Endodermal cell (in vitro differentiated cells): ENCODE measurements at regions not wholly inside any gene's neighbourhood (a gene's known extent, or its start where the extent isn't known, plus 50 kb on each side); places are given as distances from the start of the nearest gene placed in this dataset.

Experiments used
- DNase-seq: peaks from one replicate; pipeline ENCODE4 v3.0.0-alpha.2; 2017
- H3K27ac ChIP-seq: 2 replicates; pipeline ENCODE4 v1.5.1; 2013; ENCODE audit warnings: mild to moderate bottlenecking, low read depth, low read length, moderate library complexity
- H3K27me3 ChIP-seq: 2 replicates; pipeline ENCODE4 v1.6.1; 2013; ENCODE audit warnings: mild to moderate bottlenecking, low read length, moderate library complexity; ENCODE audit not compliant: insufficient read depth, control insufficient read depth, poor library complexity, severe bottlenecking
- H3K36me3 ChIP-seq: 2 replicates; pipeline ENCODE4 v1.7.0; 2013; ENCODE audit warnings: mild to moderate bottlenecking, low read length, moderate library complexity; ENCODE audit not compliant: control insufficient read depth, insufficient read depth
- H3K4me1 ChIP-seq: one replicate; pipeline ENCODE4 v1.7.0; 2013; ENCODE audit warnings: low read length; ENCODE audit not compliant: control insufficient read depth, insufficient read depth
- H3K4me3 ChIP-seq: 2 replicates; pipeline ENCODE4 v1.5.1; 2013; ENCODE audit warnings: mild to moderate bottlenecking, low read length, moderate library complexity
- H3K9ac ChIP-seq: 2 replicates; pipeline ENCODE4 v1.6.1; 2013; ENCODE audit warnings: mild to moderate bottlenecking, low read length, moderate library complexity; ENCODE audit not compliant: poor library complexity, severe bottlenecking; ENCODE audit errors: extremely low read depth
- H3K9me3 ChIP-seq: 2 replicates; pipeline ENCODE4 v1.6.1; 2013; ENCODE audit warnings: mild to moderate bottlenecking, low read length, moderate library complexity; ENCODE audit not compliant: control insufficient read depth
- H3K27ac Mint-ChIP-seq: 2 replicates; pipeline ENCODE4 v1.8.0; 2020; ENCODE audit warnings: mixed read lengths
- H3K27me3 Mint-ChIP-seq: 2 replicates; pipeline ENCODE4 v1.8.0; 2021; ENCODE audit warnings: mild to moderate bottlenecking, mixed read lengths; ENCODE audit not compliant: insufficient read depth
- H3K36me3 Mint-ChIP-seq: 2 replicates; pipeline ENCODE4 v1.8.0; 2020; ENCODE audit warnings: low read depth, mixed read lengths
- H3K4me1 Mint-ChIP-seq: 2 replicates; pipeline ENCODE4 v1.8.0; 2020; ENCODE audit warnings: mixed read lengths
- H3K4me3 Mint-ChIP-seq: 2 replicates; pipeline ENCODE4 v1.8.0; 2020; ENCODE audit warnings: mild to moderate bottlenecking, moderate library complexity, mixed read lengths
- H3K9me3 Mint-ChIP-seq: 2 replicates; pipeline ENCODE4 v1.8.0; 2020; ENCODE audit warnings: mild to moderate bottlenecking, mixed read lengths
- WGBS, 2 experiments: methylation state at CpG; one replicate each; pipeline versions ENCODE4 v1.1.5 to v1.1.7; 2013; ENCODE audit warnings: missing lambda C conversion rate in 2 of 2, mixed read lengths in 1 of 2; ENCODE audit not compliant: insufficient coverage in 1 of 2, insufficient read length in 1 of 2; 5-methylcytosine and 5-hydroxymethylcytosine counted together
- TF ChIP-seq, protein P1 (sequence below): fragments of 200-600 bp; sonication (generic); conservative IDR thresholded peaks from 2 replicates; pipeline ENCODE4 v1.5.0; 2021; ENCODE audit warnings: antibody characterized with exemption, mild to moderate bottlenecking

DNA sequence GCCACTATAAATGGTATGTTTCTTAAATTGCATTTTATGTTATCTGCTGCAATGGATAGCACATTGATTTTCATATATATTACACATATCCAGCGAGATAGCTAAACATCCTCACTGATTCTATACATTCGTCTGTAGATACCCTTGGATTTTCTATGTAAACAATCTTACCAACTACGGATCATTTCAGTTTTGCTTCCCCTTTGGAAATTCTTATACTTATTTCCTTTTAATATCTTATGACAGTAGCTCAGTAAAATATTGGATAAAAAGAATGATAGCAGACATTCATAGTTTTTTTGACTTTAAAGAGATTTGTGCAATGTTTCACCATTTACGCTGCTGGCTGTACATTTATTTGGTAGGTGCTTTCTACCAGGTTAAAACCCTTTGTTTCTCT lies 254.9 kb downstream of the SYK start:
- H3K27ac ChIP-seq, result no peak overlapping the region
- Mint-ChIP-seq H3K36me3 (no peaks in the 10 kb centered on the region), H3K27me3 (peaks cover 6% of the 10 kb centered on the region), H3K9me3 (no peaks in the 10 kb centered on the region), H3K4me3 (no peak overlapping the region), H3K27ac (no peak overlapping the region), H3K4me1 (peaks cover 11% of the 10 kb centered on the region)
- H3K4me3 ChIP-seq, result no peak overlapping the region
- TF ChIP-seq, protein P1, sequence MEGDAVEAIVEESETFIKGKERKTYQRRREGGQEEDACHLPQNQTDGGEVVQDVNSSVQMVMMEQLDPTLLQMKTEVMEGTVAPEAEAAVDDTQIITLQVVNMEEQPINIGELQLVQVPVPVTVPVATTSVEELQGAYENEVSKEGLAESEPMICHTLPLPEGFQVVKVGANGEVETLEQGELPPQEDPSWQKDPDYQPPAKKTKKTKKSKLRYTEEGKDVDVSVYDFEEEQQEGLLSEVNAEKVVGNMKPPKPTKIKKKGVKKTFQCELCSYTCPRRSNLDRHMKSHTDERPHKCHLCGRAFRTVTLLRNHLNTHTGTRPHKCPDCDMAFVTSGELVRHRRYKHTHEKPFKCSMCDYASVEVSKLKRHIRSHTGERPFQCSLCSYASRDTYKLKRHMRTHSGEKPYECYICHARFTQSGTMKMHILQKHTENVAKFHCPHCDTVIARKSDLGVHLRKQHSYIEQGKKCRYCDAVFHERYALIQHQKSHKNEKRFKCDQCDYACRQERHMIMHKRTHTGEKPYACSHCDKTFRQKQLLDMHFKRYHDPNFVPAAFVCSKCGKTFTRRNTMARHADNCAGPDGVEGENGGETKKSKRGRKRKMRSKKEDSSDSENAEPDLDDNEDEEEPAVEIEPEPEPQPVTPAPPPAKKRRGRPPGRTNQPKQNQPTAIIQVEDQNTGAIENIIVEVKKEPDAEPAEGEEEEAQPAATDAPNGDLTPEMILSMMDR, result no peak
- H3K9ac ChIP-seq, result no peak overlapping the region
- no peaks in the 10 kb centered on the region for H3K36me3 ChIP-seq
- no peak for DNase-seq
- peaks cover under 1% of the 10 kb centered on the region for H3K4me1 ChIP-seq
- H3K27me3 ChIP-seq, result no peaks in the 10 kb centered on the region
- H3K9me3 ChIP-seq, result no peaks in the 10 kb centered on the region
- WGBS, 2 experiments, result 87 to 88% methylated on average over 3 to 4 of the region's 4 CpGs

DNA sequence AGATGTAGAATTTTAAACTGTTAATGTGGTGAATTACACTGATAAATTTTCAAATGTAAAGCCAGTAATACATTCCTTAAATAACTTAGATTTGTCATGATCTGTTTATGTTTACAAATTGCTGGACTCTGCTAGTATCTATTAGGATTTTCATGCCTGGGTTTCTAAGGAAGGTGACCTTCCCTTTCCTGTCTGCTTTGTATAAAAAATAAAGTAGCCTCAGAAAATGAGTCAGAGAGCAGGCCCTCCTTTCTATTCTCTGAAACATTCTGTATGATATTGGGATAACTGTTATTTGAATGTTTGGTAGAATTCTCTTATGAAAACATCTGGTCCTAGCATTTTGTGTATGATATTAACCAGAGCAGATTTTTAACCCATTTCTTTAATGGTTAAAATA lies 255.3 kb downstream of the SYK start:
- H3K36me3 Mint-ChIP-seq, result no peaks in the 10 kb centered on the region
- no peaks in the 10 kb centered on the region for H3K9me3 Mint-ChIP-seq
- H3K4me1 Mint-ChIP-seq, result peaks cover 15% of the 10 kb centered on the region
- H3K4me3 Mint-ChIP-seq, result no peak overlapping the region
- no peaks in the 10 kb centered on the region for H3K27me3 ChIP-seq
- no peak for DNase-seq
- no peaks in the 10 kb centered on the region for H3K36me3 ChIP-seq
- H3K4me3 ChIP-seq, result no peak overlapping the region
- H3K27me3 Mint-ChIP-seq, result peaks cover 6% of the 10 kb centered on the region
- no peak overlapping the region for H3K27ac Mint-ChIP-seq
- H3K27ac ChIP-seq, result no peak overlapping the region
- H3K4me1 ChIP-seq, result peaks cover 5% of the 10 kb centered on the region
- H3K9ac ChIP-seq, result no peak overlapping the region
- TF ChIP-seq, protein P1, result no peak
- H3K9me3 ChIP-seq, result no peaks in the 10 kb centered on the region

DNA sequence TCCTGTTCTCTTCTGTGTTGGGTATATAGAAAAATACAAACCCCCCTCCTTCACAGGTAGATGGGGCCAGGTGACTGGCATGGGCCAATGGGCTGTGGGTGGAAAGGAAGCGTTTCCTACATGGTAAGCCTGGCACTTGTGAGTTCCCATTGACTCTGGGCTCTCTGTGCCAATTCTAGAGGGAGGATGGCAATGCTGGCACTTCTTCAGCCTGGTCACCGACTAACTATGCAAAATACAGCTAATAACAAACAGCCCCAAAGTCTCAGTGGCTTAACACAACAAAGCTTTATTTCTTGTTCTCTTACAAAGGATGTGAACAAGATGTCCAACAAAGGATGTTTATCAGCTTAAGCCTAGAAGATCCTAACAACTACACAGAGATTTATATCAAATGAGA lies 258.1 kb downstream of the SYK start:
- no peaks in the 10 kb centered on the region for H3K9me3 ChIP-seq
- no peak overlapping the region for H3K4me3 ChIP-seq
- H3K27ac ChIP-seq, result no peak overlapping the region
- H3K27ac Mint-ChIP-seq, result no peak overlapping the region
- H3K4me1 ChIP-seq, result peaks cover 6% of the 10 kb centered on the region
- 96 to 100% methylated on average over 1 to 2 of the region's 2 CpGs for WGBS, 2 experiments
- no peaks in the 10 kb centered on the region for H3K36me3 ChIP-seq
- peaks cover 19% of the 10 kb centered on the region for H3K4me1 Mint-ChIP-seq
- DNase-seq, result no peak
- H3K27me3 ChIP-seq, result peaks cover 7% of the 10 kb centered on the region
- no peak overlapping the region for H3K4me3 Mint-ChIP-seq
- H3K36me3 Mint-ChIP-seq, result no peaks in the 10 kb centered on the region
- H3K27me3 Mint-ChIP-seq, result peaks cover 4% of the 10 kb centered on the region
- TF ChIP-seq, protein P1, result no peak
- peaks cover 2% of the 10 kb centered on the region for H3K9me3 Mint-ChIP-seq
- no peak overlapping the region for H3K9ac ChIP-seq
